ENCODE measurements at regions not wholly inside any gene's neighbourhood (a gene's known extent, or its start where the extent isn't known, plus 50 kb on each side); places are given as distances from the start of the nearest gene placed in this dataset.

DNA sequence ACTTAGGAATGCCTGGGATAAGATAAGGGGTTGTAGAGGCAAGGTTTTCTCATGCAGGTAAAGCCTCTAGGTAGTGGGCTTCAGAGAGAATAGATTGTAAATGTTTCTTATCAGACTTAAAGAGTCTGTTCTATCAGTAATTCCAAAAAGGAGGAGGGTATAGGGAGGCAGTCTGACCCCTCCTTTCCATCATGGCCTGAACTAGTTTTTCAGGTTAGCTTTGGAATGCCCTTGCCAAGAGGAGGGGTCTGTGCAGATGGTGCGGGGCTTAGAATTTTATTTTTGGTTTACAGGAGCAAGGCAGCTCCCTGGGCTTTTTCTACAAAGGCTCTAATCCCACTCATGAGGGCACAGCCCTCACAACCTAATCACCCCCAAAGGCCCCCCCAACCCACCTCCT lies 135.0 kb downstream of the B3GNT2 start:
- no peak overlapping the region for H3K27ac ChIP-seq
- DNase-seq (no peak), ATAC-seq (no peak)
- no peaks in the 10 kb centered on the region for H3K27me3 ChIP-seq (ENCODE audit: insufficient read depth in 3 of 3, low read length in 2 of 3)
- no peak overlapping the region for H3K4me3 ChIP-seq
- no peak for TF ChIP-seq CTCF (IDR thresholded peaks at IDR 0.05)
- no peaks in the 10 kb centered on the region for H3K4me1 ChIP-seq
- intact Hi-C loops (cut with DNase I): no loop called here
- H3K36me3 ChIP-seq (ENCODE audit: insufficient read depth in 1 of 2, low read depth in 1 of 2): no peaks in the 10 kb centered on the region
- no peaks in the 10 kb centered on the region for H3K9me3 ChIP-seq
- 74 to 89% (median 85%) methylated on average over 1 of the region's 1 CpG for WGBS, 3 donors

DNA sequence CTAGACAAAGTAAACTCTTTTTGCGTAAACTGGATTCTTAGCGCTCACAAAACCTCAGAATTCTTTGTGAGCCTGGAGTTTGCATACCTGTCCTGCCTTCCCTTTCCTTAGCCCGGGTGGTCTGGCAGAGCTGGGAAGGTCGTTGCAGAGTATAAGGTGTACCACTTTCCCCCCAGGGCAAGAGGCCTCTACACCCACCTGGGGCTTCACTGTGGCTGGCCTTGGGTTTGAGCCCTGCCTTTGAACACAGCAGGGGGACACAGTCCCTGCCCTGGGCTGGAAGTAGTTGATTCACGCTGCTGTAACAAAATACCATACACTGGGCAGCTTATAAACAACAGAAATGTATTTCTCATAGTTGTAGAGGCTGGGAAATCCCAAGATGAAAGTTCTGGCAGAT lies 133.9 kb downstream of the B3GNT2 start:
- no peaks in the 10 kb centered on the region for H3K27me3 ChIP-seq (ENCODE audit: insufficient read depth in 3 of 3, low read length in 2 of 3)
- no peak overlapping the region for H3K4me3 ChIP-seq
- DNase-seq (no peak), ATAC-seq (no peak)
- no peak overlapping the region for H3K27ac ChIP-seq
- no peaks in the 10 kb centered on the region for H3K9me3 ChIP-seq
- intact Hi-C loops (cut with DNase I): no loop called here
- no peak for TF ChIP-seq CTCF (IDR thresholded peaks at IDR 0.05)
- WGBS, 3 donors: 71 to 73% (median 72%) methylated on average over 5 of the region's 5 CpGs
- H3K4me1 ChIP-seq: no peaks in the 10 kb centered on the region
- H3K36me3 ChIP-seq (ENCODE audit: insufficient read depth in 1 of 2, low read depth in 1 of 2): no peaks in the 10 kb centered on the region

DNA sequence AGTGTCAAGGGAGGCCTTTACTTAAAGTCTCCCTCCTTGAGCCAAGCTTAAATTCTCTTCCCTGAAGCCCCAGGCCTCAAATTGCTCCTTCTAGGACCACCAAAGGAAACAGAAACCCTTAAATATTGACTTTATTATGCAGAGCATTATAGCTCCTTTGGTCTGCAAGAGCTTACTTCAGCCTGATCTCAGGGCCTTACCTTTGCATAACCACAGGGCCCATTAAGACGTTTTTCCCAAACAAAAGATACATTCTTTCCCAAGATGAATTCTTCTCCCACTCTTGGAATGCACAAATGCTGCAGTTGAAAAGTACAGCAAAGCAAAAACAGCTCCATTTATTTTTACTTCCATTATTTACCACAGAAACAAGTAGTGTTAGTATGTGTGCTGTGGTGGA lies 130.8 kb downstream of the B3GNT2 start:
- 43 to 67% (median 49%) methylated on average over 1 of the region's 1 CpG for WGBS, 3 donors
- DNase-seq: no peak
- TF ChIP-seq CTCF (IDR thresholded peaks at IDR 0.05): no peak
- no peaks in the 10 kb centered on the region for H3K9me3 ChIP-seq
- ATAC-seq: no peak
- no peak overlapping the region for H3K27ac ChIP-seq
- H3K36me3 ChIP-seq (ENCODE audit: insufficient read depth in 1 of 2, low read depth in 1 of 2): no peaks in the 10 kb centered on the region
- no peak overlapping the region for H3K4me3 ChIP-seq
- no peaks in the 10 kb centered on the region for H3K4me1 ChIP-seq
- H3K27me3 ChIP-seq (ENCODE audit: insufficient read depth in 3 of 3, low read length in 2 of 3): no peaks in the 10 kb centered on the region
- intact Hi-C loops (cut with DNase I): no loop called here

DNA sequence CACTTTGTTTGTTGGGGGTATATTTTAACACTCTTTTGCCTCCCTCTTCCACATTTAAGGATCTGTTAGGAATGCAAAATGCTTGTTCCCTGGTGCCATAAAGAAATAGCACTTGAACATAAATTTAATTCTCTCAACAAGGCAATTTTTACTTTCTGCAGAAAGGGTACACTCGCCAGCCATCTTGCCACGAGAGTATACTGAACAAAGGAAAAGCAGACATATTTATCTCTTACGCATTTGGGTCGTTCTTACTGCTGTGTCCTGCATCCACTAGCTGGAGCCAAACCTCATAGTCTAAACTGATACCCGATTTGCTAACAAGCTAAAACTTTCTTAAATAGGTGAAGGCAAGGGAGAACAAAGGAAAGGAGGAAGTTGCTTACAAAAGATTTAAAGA lies 129.5 kb downstream of the B3GNT2 start:
- ATAC-seq: no peak
- 81 to 95% (median 92%) methylated on average over 5 of the region's 5 CpGs for WGBS, 3 donors

More for the DNA sequence above, 129.5 kb downstream of the B3GNT2 start:
- Histone ChIP-seq H3K36me3 (ENCODE audit: insufficient read depth in 1 of 2, low read depth in 1 of 2) (no peaks in the 10 kb centered on the region), H3K4me1 (no peaks in the 10 kb centered on the region), H3K27me3 (ENCODE audit: insufficient read depth in 3 of 3, low read length in 2 of 3) (no peaks in the 10 kb centered on the region), H3K4me3 (no peak overlapping the region), H3K27ac (no peak overlapping the region), H3K9me3 (no peaks in the 10 kb centered on the region)
- TF ChIP-seq CTCF (IDR thresholded peaks at IDR 0.05): no peak
- intact Hi-C loops (cut with DNase I): no loop called here
- no peak for DNase-seq

All from psoas muscle (tissue), 7 donors.